GM19452 (cell line): ENCODE measurements at regions not wholly inside any gene's neighbourhood (a gene's known extent, or its start where the extent isn't known, plus 50 kb on each side); places are given as distances from the start of the nearest gene placed in this dataset.

Experiments used
- ATAC-seq: cut with Tn5 transposase; IDR thresholded peaks from one replicate; pipeline ENCODE4 v1.9.1; 2021; ENCODE audit not compliant: unreplicated experiment

GRCh38 chr14:50056435-50056834, 59.9 kb downstream of the VCPKMT start:
- no peak for ATAC-seq

DNA sequence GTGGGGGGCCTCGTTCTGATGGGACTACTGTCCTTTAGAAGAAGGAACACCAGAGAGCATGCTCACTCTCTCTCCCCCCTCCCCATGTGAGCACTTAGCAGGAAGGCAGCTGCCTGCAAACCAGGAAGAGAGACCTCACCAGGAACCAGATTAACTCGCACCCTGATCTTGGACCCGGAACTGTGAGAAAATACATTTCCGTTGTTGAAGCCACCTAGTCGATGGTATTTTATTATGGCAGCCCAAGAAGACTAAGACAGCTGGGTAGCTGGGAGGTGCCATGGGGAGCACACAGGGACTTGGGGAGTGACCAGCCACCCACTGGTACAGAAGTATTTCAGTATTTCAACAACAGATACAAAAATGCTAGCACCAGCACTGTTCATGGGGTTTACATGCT, 59.0 kb downstream of the VCPKMT start:
- ATAC-seq: no peak

DNA sequence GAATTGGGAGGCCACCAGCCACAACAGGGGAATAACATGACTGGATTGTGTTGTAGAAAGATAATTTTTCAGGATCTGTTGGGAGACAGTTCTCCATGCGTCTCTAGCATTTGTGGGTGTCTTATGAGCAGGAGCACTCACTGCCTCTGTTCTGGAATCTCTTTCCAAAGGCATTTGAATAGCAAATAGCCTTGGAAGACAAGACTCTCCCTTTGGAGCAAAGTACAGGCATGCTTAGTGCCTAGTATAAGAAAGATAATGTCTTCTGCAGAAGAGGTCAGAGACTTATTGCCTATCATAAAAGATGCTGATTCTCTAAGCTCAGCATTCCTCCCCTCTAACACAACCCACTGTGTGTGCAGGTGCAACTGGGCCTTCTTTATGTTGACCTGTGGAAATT, 58.3 kb downstream of the VCPKMT start:
- no peak for ATAC-seq
